Astrocyte (in vitro differentiated cells and primary cell): ENCODE measurements at regions not wholly inside any gene's neighbourhood (a gene's known extent, or its start where the extent isn't known, plus 50 kb on each side); places are given as distances from the start of the nearest gene placed in this dataset.

ENCODE experiments used
- CTCF ChIP-seq: IDR thresholded peaks from 2 replicates; pipeline ENCODE4 v1.5.1; 2011; ENCODE audit warnings: low read depth, mild to moderate bottlenecking, inconsistent platforms, low read length, moderate library complexity; ENCODE audit not compliant: insufficient read depth
- EZH2 ChIP-seq: IDR thresholded peaks from 2 replicates; pipeline ENCODE4 v1.6.1; 2012; ENCODE audit warnings: mild to moderate bottlenecking, low read length, inconsistent platforms; ENCODE audit not compliant: insufficient read depth

DNA sequence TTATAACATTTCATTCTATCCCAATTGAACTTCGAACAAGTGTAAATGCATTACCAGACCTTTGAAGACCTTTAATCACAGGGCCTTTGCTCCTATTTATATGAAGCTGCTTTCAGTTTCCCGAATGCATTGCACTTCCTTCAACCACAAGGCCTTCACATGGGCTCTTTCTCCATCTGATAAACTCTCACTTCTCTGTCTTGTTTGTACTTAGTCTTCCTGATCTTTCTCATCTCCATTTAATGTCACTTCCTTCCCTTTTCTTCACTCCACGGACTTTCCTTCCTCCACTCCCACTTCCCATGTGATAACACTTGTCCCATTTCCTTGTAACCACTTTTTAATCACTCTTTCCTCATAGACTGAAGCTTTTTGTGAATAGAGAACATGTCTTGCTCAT lies 74.3 kb upstream of the TNC start:
- TF ChIP-seq CTCF: no peak
- no peak for TF ChIP-seq EZH2
